ENCODE measurements at regions not wholly inside any gene's neighbourhood (a gene's known extent, or its start where the extent isn't known, plus 50 kb on each side); places are given as distances from the start of the nearest gene placed in this dataset.

GRCh38 chr13:37482331-37482730 is 116.2 kb downstream of the POSTN start:
- no peaks in the 10 kb centered on the region for H3K36me3 Mint-ChIP-seq
- Histone ChIP-seq H3K4me1 (ENCODE audit: insufficient read depth, low read length) (no peaks in the 10 kb centered on the region), H3K27me3 (ENCODE audit: insufficient read depth, low read length, poor library complexity, severe bottlenecking) (no peaks in the 10 kb centered on the region), H3K27ac (ENCODE audit: low read depth, low read length) (no peak overlapping the region), H3K36me3 (ENCODE audit: insufficient read depth, low read length) (no peaks in the 10 kb centered on the region), H3K4me3 (ENCODE audit: low read length) (no peak overlapping the region), H3K9me3 (ENCODE audit: low read length) (no peaks in the 10 kb centered on the region)
- H3K4me1 Mint-ChIP-seq, result no peaks in the 10 kb centered on the region
- DNase-seq, result no peak
- POLR2A ChIA-PET, result no interaction called here
- no peak overlapping the region for H3K27ac Mint-ChIP-seq
- H3K27me3 Mint-ChIP-seq, result no peaks in the 10 kb centered on the region
- H3K9me3 Mint-ChIP-seq, result peaks cover 0 to 12% (median 4%) of the 10 kb centered on the region in 5 donors
- H3K4me3 Mint-ChIP-seq, result no peak overlapping the region
- CTCF ChIA-PET, result no interaction called here

- CTCF ChIA-PET, result no interaction called here
- Mint-ChIP-seq H3K27me3 (no peaks in the 10 kb centered on the region), H3K9me3 (peaks cover 0 to 12% (median 4%) of the 10 kb centered on the region in 5 donors), H3K4me3 (no peak overlapping the region), H3K27ac (peak overlapping the region in 1 of 8 donors; percentile 1), H3K4me1 (no peaks in the 10 kb centered on the region), H3K36me3 (no peaks in the 10 kb centered on the region)
- DNase-seq, result no peak
- POLR2A ChIA-PET, result no interaction called here
- Histone ChIP-seq H3K27me3 (ENCODE audit: insufficient read depth, low read length, poor library complexity, severe bottlenecking) (no peaks in the 10 kb centered on the region), H3K4me1 (ENCODE audit: insufficient read depth, low read length) (no peaks in the 10 kb centered on the region), H3K27ac (ENCODE audit: low read depth, low read length) (no peak overlapping the region), H3K36me3 (ENCODE audit: insufficient read depth, low read length) (no peaks in the 10 kb centered on the region), H3K4me3 (ENCODE audit: low read length) (no peak overlapping the region), H3K9me3 (ENCODE audit: low read length) (no peaks in the 10 kb centered on the region)
Measured at GRCh38 chr13:37481885-37482227, 116.7 kb downstream of the POSTN start.

GRCh38 chr13:37481011-37481884 is 117.3 kb downstream of the POSTN start:
- ChIA-PET POLR2A (no interaction called here), CTCF (no interaction called here)
- H3K27me3 ChIP-seq (ENCODE audit: insufficient read depth, low read length, poor library complexity, severe bottlenecking), result no peaks in the 10 kb centered on the region
- no peak for DNase-seq
- Mint-ChIP-seq H3K36me3 (no peaks in the 10 kb centered on the region), H3K9me3 (peaks cover 0 to 12% (median 4%) of the 10 kb centered on the region in 5 donors), H3K4me1 (no peaks in the 10 kb centered on the region), H3K27ac (no peak overlapping the region), H3K27me3 (no peaks in the 10 kb centered on the region), H3K4me3 (no peak overlapping the region)
- no peak overlapping the region for H3K4me3 ChIP-seq (ENCODE audit: low read length)
- H3K36me3 ChIP-seq (ENCODE audit: insufficient read depth, low read length), result no peaks in the 10 kb centered on the region
- H3K27ac ChIP-seq (ENCODE audit: low read depth, low read length), result no peak overlapping the region
- H3K4me1 ChIP-seq (ENCODE audit: insufficient read depth, low read length), result no peaks in the 10 kb centered on the region
- no peaks in the 10 kb centered on the region for H3K9me3 ChIP-seq (ENCODE audit: low read length)

- no peak for DNase-seq
- H3K4me3 ChIP-seq (ENCODE audit: low read length), result no peak overlapping the region
- ChIA-PET CTCF (no interaction called here), POLR2A (no interaction called here)
- no peaks in the 10 kb centered on the region for H3K36me3 ChIP-seq (ENCODE audit: insufficient read depth, low read length)
- Mint-ChIP-seq H3K27ac (no peak overlapping the region), H3K9me3 (peaks cover 0 to 12% (median 6%) of the 10 kb centered on the region in 5 donors), H3K4me3 (no peak overlapping the region), H3K27me3 (no peaks in the 10 kb centered on the region), H3K4me1 (no peaks in the 10 kb centered on the region), H3K36me3 (no peaks in the 10 kb centered on the region)
- no peaks in the 10 kb centered on the region for H3K9me3 ChIP-seq (ENCODE audit: low read length)
- H3K27me3 ChIP-seq (ENCODE audit: insufficient read depth, low read length, poor library complexity, severe bottlenecking), result no peaks in the 10 kb centered on the region
- no peaks in the 10 kb centered on the region for H3K4me1 ChIP-seq (ENCODE audit: insufficient read depth, low read length)
- H3K27ac ChIP-seq (ENCODE audit: low read depth, low read length), result no peak overlapping the region
Measured at GRCh38 chr13:37479916-37480315, 118.7 kb downstream of the POSTN start.

GRCh38 chr13:37476874-37477273 is 121.7 kb downstream of the POSTN start:
- CTCF ChIA-PET, result no interaction called here
- H3K4me1 Mint-ChIP-seq, result no peaks in the 10 kb centered on the region

GRCh38 chr13:37475966-37476365 is 122.6 kb downstream of the POSTN start:
- H3K27ac ChIP-seq (ENCODE audit: low read depth, low read length), result no peak overlapping the region
- POLR2A ChIA-PET, result no interaction called here
- no peaks in the 10 kb centered on the region for H3K36me3 ChIP-seq (ENCODE audit: insufficient read depth, low read length)
- H3K4me1 Mint-ChIP-seq, result no peaks in the 10 kb centered on the region
- CTCF ChIA-PET, result no interaction called here
- H3K4me3 ChIP-seq (ENCODE audit: low read length), result no peak overlapping the region
- H3K4me3 Mint-ChIP-seq, result no peak overlapping the region
- no peak for DNase-seq
- no peak overlapping the region for H3K27ac Mint-ChIP-seq
- peaks cover 2 to 13% (median 7%) of the 10 kb centered on the region in 5 donors for H3K9me3 Mint-ChIP-seq
- no peaks in the 10 kb centered on the region for H3K27me3 Mint-ChIP-seq
- H3K4me1 ChIP-seq (ENCODE audit: insufficient read depth, low read length), result no peaks in the 10 kb centered on the region
- H3K9me3 ChIP-seq (ENCODE audit: low read length), result no peaks in the 10 kb centered on the region
- H3K27me3 ChIP-seq (ENCODE audit: insufficient read depth, low read length, poor library complexity, severe bottlenecking), result no peaks in the 10 kb centered on the region
- H3K36me3 Mint-ChIP-seq, result no peaks in the 10 kb centered on the region

More at GRCh38 chr13:37476874-37477273, 121.7 kb downstream of the POSTN start:
- Mint-ChIP-seq H3K9me3 (peaks cover 2 to 13% (median 6%) of the 10 kb centered on the region in 5 donors), H3K27ac (no peak overlapping the region), H3K4me3 (no peak overlapping the region), H3K27me3 (no peaks in the 10 kb centered on the region), H3K36me3 (no peaks in the 10 kb centered on the region)
- POLR2A ChIA-PET, result no interaction called here
- no peak for DNase-seq
- no peaks in the 10 kb centered on the region for H3K9me3 ChIP-seq (ENCODE audit: low read length)
- H3K36me3 ChIP-seq (ENCODE audit: insufficient read depth, low read length), result no peaks in the 10 kb centered on the region
- H3K4me1 ChIP-seq (ENCODE audit: insufficient read depth, low read length), result no peaks in the 10 kb centered on the region
- no peak overlapping the region for H3K27ac ChIP-seq (ENCODE audit: low read depth, low read length)
- H3K27me3 ChIP-seq (ENCODE audit: insufficient read depth, low read length, poor library complexity, severe bottlenecking), result no peaks in the 10 kb centered on the region
- H3K4me3 ChIP-seq (ENCODE audit: low read length), result no peak overlapping the region

- H3K4me3 Mint-ChIP-seq, result no peak overlapping the region
- H3K27ac Mint-ChIP-seq, result no peak overlapping the region
- H3K27me3 ChIP-seq (ENCODE audit: insufficient read depth, low read length, poor library complexity, severe bottlenecking), result no peaks in the 10 kb centered on the region
- no peaks in the 10 kb centered on the region for H3K27me3 Mint-ChIP-seq
- no peaks in the 10 kb centered on the region for H3K36me3 Mint-ChIP-seq
- no peak overlapping the region for H3K4me3 ChIP-seq (ENCODE audit: low read length)
- H3K9me3 Mint-ChIP-seq, result peaks cover 2 to 13% (median 7%) of the 10 kb centered on the region in 5 donors
- H3K36me3 ChIP-seq (ENCODE audit: insufficient read depth, low read length), result no peaks in the 10 kb centered on the region
- no peak for DNase-seq
- H3K27ac ChIP-seq (ENCODE audit: low read depth, low read length), result no peak overlapping the region
- no peaks in the 10 kb centered on the region for H3K9me3 ChIP-seq (ENCODE audit: low read length)
- POLR2A ChIA-PET, result no interaction called here
- CTCF ChIA-PET, result no interaction called here
- no peaks in the 10 kb centered on the region for H3K4me1 Mint-ChIP-seq
- H3K4me1 ChIP-seq (ENCODE audit: insufficient read depth, low read length), result no peaks in the 10 kb centered on the region
Measured at GRCh38 chr13:37475151-37475550, 123.4 kb downstream of the POSTN start.

GRCh38 chr13:37473035-37473434 is 125.5 kb downstream of the POSTN start:
- no peak for DNase-seq
- CTCF ChIA-PET, result no interaction called here

More at GRCh38 chr13:37473035-37473434, 125.5 kb downstream of the POSTN start:
- no peaks in the 10 kb centered on the region for H3K4me1 Mint-ChIP-seq
- H3K9me3 ChIP-seq (ENCODE audit: low read length), result no peaks in the 10 kb centered on the region
- POLR2A ChIA-PET, result no interaction called here
- H3K4me3 ChIP-seq (ENCODE audit: low read length), result no peak overlapping the region
- H3K36me3 ChIP-seq (ENCODE audit: insufficient read depth, low read length), result no peaks in the 10 kb centered on the region
- no peaks in the 10 kb centered on the region for H3K4me1 ChIP-seq (ENCODE audit: insufficient read depth, low read length)
- H3K27me3 Mint-ChIP-seq, result no peaks in the 10 kb centered on the region
- no peak overlapping the region for H3K27ac Mint-ChIP-seq
- H3K9me3 Mint-ChIP-seq, result peaks cover 2 to 10% (median 8%) of the 10 kb centered on the region in 5 donors
- no peaks in the 10 kb centered on the region for H3K36me3 Mint-ChIP-seq
- no peaks in the 10 kb centered on the region for H3K27me3 ChIP-seq (ENCODE audit: insufficient read depth, low read length, poor library complexity, severe bottlenecking)
- no peak overlapping the region for H3K27ac ChIP-seq (ENCODE audit: low read depth, low read length)
- no peak overlapping the region for H3K4me3 Mint-ChIP-seq

Data from CD8-positive, alpha-beta memory T cell (primary cell).